Astrocyte of the spinal cord (primary cell): ENCODE measurements at regions not wholly inside any gene's neighbourhood (a gene's known extent, or its start where the extent isn't known, plus 50 kb on each side); places are given as distances from the start of the nearest gene placed in this dataset.

Experiments
- DNase-seq: peaks from one replicate; pipeline ENCODE4 v3.0.0; 2011; ENCODE audit warnings: low read depth, low spot score
- H3K4me3 ChIP-seq: 2 replicates; pipeline ENCODE4 v1.5.1; 2011; ENCODE audit warnings: low read depth, mild to moderate bottlenecking, low read length, moderate library complexity
- CTCF ChIP-seq: IDR thresholded peaks from 2 replicates; pipeline ENCODE4 v1.5.1; 2012; ENCODE audit warnings: low read depth, mild to moderate bottlenecking, low read length, inconsistent platforms
- in situ Hi-C: cut with HindIII; loops from 2 replicates; pipeline ENCODE4 v1.10.0; 2017; ENCODE audit warnings: low sequenced_read_pairs

- DNase-seq, result no peak
- TF ChIP-seq CTCF, result no peak
- in situ Hi-C loops, result no loop called here
- H3K4me3 ChIP-seq, result no peak overlapping the region
Measured at GRCh38 chr5:171622010-171622409, 163.6 kb upstream of the SMIM23 start.

GRCh38 chr5:171623107-171623506 lies 162.5 kb upstream of the SMIM23 start:
- no peak for TF ChIP-seq CTCF
- no peak overlapping the region for H3K4me3 ChIP-seq
- in situ Hi-C loops, result no loop called here
- no peak for DNase-seq

- no peak for TF ChIP-seq CTCF
- DNase-seq, result no peak
- in situ Hi-C loops, result no loop called here
- no peak overlapping the region for H3K4me3 ChIP-seq
Measured at GRCh38 chr5:171623551-171624097, 162.0 kb upstream of the SMIM23 start.

- no peak for TF ChIP-seq CTCF
- no peak for DNase-seq
- H3K4me3 ChIP-seq, result no peak overlapping the region
- in situ Hi-C loops, result no loop called here
Measured at GRCh38 chr5:171624396-171624795, 161.2 kb upstream of the SMIM23 start.

GRCh38 chr5:171625646-171626045 lies 160.0 kb upstream of the SMIM23 start:
- no peak overlapping the region for H3K4me3 ChIP-seq
- in situ Hi-C loops, result no loop called here
- DNase-seq, result no peak
- TF ChIP-seq CTCF, result no peak

GRCh38 chr5:171627936-171628632 lies 157.5 kb upstream of the SMIM23 start:
- no peak for TF ChIP-seq CTCF
- H3K4me3 ChIP-seq, result no peak overlapping the region
- in situ Hi-C loops, result no loop called here
- DNase-seq, result no peak
